Tibial artery (tissue), 4 donors: ENCODE measurements at regions not wholly inside any gene's neighbourhood (a gene's known extent, or its start where the extent isn't known, plus 50 kb on each side); places are given as distances from the start of the nearest gene placed in this dataset.

ENCODE experiments used
- DNase-seq, 2 donors: peaks; one replicate each; pipeline ENCODE4 v3.0.0-alpha.2; 2019
- H3K27ac ChIP-seq, 2 donors: fragments of 200-600 bp; sonication (generic) in 1 of 2; 1 replicate in 1 of 2; 2 replicates in 1 of 2; pipeline ENCODE4 v1.5.1; 2018 to 2019; ENCODE audit warnings: mild to moderate bottlenecking in 1 of 2
- H3K27me3 ChIP-seq, 2 donors: fragments of 200-600 bp; sonication (generic) in 1 of 2; one replicate each; pipeline versions ENCODE4 v1.5.1 to v1.6.0; 2016 to 2019
- H3K36me3 ChIP-seq, 3 donors: fragments of 200-600 bp; sonication (generic) in 2 of 3; one replicate each; pipeline ENCODE4 v1.5.1; 2016 to 2019; ENCODE audit warnings: mild to moderate bottlenecking in 2 of 3
- H3K4me1 ChIP-seq, 4 donors: fragments of 200-600 bp; sonication (generic) in 2 of 4; 1 replicate in 3 of 4; 2 replicates in 1 of 4; pipeline ENCODE4 v1.5.1; 2016 to 2019
- H3K4me3 ChIP-seq, 2 donors: fragments of 200-600 bp; sonication (generic) in 1 of 2; 1 replicate in 1 of 2; 2 replicates in 1 of 2; pipeline ENCODE4 v1.5.1; 2018 to 2019; ENCODE audit warnings: mild to moderate bottlenecking in 2 of 2
- H3K9me3 ChIP-seq, 3 donors: fragments of 200-600 bp; sonication (generic) in 1 of 3; one replicate each; pipeline ENCODE4 v1.5.1; 2016 to 2019
- intact Hi-C: fragments of 100-400 bp; cut with DNase I; formaldehyde crosslinking; loops from one replicate; pipeline ENCODE4 v1.15.0; 2023; ENCODE audit warnings: low total_unique reads
- TF ChIP-seq, protein P1 (sequence below), 2 experiments: fragments of 200-600 bp in 1 of 2; fragments of 450-650 bp in 1 of 2; IDR thresholded peaks; one replicate each; pipeline ENCODE4 v1.5.1; 2017 to 2019; ENCODE audit warnings: antibody characterized with exemption in 2 of 2, mild to moderate bottlenecking in 1 of 2, moderate library complexity in 1 of 2

DNA sequence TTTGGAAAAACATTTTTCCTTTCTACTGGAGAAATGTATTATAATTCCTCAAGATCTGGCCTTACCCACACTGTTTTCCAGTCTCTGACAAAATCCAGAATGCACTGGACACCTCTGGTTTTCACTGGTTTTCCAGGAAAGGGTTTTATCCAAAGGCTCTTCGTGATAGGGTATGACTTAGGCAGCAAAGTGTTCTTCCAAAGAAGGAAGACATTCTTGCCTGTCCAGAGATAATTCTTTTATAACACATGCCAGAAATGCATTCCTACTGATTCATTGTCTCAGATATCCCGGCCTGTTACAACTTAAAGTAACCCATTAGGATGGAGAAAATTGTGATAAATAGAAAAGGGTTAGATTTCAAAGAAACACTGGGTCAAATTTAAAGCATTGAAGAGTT, 2343.1 kb downstream of the PCDH7 start:
- Histone ChIP-seq H3K27me3 (no peaks in the 10 kb centered on the region), H3K27ac (no peak overlapping the region), H3K36me3 (no peaks in the 10 kb centered on the region), H3K4me3 (no peak overlapping the region), H3K9me3 (no peaks in the 10 kb centered on the region), H3K4me1 (no peaks in the 10 kb centered on the region)
- intact Hi-C loops, result no loop called here
- no peak for DNase-seq
- TF ChIP-seq, protein P1, sequence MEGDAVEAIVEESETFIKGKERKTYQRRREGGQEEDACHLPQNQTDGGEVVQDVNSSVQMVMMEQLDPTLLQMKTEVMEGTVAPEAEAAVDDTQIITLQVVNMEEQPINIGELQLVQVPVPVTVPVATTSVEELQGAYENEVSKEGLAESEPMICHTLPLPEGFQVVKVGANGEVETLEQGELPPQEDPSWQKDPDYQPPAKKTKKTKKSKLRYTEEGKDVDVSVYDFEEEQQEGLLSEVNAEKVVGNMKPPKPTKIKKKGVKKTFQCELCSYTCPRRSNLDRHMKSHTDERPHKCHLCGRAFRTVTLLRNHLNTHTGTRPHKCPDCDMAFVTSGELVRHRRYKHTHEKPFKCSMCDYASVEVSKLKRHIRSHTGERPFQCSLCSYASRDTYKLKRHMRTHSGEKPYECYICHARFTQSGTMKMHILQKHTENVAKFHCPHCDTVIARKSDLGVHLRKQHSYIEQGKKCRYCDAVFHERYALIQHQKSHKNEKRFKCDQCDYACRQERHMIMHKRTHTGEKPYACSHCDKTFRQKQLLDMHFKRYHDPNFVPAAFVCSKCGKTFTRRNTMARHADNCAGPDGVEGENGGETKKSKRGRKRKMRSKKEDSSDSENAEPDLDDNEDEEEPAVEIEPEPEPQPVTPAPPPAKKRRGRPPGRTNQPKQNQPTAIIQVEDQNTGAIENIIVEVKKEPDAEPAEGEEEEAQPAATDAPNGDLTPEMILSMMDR (IDR thresholded peaks at IDR 0.05), result no peak

DNA sequence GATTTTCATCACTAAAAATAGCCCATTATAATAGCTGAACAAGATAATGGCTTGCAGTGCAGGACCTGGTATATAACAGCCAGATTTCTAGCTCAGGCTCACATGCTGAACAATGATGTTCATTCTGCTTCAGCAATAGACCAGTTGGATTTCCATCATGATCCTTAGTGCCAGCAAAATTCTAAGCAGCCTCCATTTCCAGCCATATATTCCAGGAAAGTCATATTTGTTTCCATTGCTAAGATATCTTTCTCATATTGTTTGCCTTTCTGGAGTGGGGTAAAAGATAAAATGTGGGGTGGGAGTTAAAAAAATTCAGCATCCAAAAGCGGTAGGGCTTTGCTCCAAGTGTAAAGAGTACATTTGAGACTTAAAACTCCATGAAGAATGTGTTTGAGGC, 2344.1 kb downstream of the PCDH7 start:
- TF ChIP-seq, protein P1 (IDR thresholded peaks at IDR 0.05), result no peak
- Histone ChIP-seq H3K4me3 (no peak overlapping the region), H3K27me3 (no peaks in the 10 kb centered on the region), H3K9me3 (no peaks in the 10 kb centered on the region), H3K4me1 (no peaks in the 10 kb centered on the region), H3K36me3 (no peaks in the 10 kb centered on the region), H3K27ac (no peak overlapping the region)
- no peak for DNase-seq
- intact Hi-C loops, result no loop called here

DNA sequence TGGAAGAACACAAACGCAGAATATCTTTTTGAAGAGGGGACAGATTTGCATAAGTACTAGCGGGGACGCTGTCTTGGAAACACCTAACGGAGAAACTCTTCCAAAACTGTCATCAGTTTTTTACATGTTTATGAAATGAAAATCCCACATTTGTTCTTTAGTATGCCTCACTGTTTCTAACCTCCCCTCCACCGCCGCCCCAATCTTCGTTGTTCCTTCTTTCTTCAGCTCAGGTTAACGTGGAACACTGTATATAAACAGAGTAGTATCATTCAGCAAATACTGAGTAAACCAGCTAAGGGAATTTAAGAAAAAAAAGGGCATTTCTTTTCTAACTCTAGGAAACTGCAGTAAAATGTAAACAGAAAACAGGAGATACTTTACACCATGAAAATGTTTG, 2345.6 kb downstream of the PCDH7 start:
- intact Hi-C loops, result no loop called here
- DNase-seq, result no peak
- H3K27ac ChIP-seq, result no peak overlapping the region
- H3K4me3 ChIP-seq, result no peak overlapping the region
- TF ChIP-seq, protein P1 (IDR thresholded peaks at IDR 0.05), result no peak
- no peaks in the 10 kb centered on the region for H3K27me3 ChIP-seq
- no peaks in the 10 kb centered on the region for H3K9me3 ChIP-seq
- no peaks in the 10 kb centered on the region for H3K36me3 ChIP-seq
- H3K4me1 ChIP-seq, result no peaks in the 10 kb centered on the region

DNA sequence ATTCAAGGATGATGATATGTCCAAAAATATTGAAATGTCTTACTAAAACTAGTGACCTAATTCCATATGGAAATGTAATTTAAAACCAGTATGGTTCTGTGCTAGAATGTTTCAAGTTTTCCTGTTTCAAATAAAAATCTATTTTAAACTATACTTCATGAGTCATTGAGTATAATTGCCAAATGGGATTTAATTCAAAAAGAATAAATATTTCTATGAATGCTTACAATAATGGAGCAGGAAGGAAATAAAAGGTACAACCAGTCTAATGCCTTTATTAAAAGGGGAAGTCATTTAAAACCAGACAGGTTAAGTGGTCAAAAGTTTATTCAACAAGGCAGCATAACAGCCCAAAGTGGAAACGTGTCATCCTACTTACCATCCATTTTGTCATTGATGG, 2347.1 kb downstream of the PCDH7 start:
- H3K4me3 ChIP-seq, result no peak overlapping the region
- H3K27ac ChIP-seq, result no peak overlapping the region
- peaks cover 0 to 4% (median 0%) of the 10 kb centered on the region in 4 donors for H3K4me1 ChIP-seq
- TF ChIP-seq, protein P1 (IDR thresholded peaks at IDR 0.05), result no peak
- no peaks in the 10 kb centered on the region for H3K27me3 ChIP-seq
- intact Hi-C loops, result no loop called here
- no peaks in the 10 kb centered on the region for H3K36me3 ChIP-seq
- DNase-seq, result no peak
- no peaks in the 10 kb centered on the region for H3K9me3 ChIP-seq

DNA sequence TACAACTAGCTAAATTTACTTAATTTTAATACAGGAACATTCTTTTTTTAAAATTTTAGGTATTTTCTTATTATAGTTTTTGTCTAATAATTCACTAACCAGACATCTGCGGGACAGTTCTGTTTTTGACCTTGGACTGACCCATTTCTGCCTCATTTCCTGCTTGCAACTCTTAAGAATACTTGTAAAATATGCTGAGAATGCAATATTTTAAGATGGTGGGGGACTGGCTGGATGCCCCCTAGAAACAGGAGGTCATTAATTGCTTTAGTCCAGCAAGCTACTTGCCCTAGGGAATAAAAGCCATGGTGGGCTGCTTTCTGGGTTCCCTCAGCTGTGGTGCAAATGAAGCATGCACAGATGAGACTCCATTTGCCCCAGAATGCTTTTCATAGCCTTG, 2348.4 kb downstream of the PCDH7 start:
- H3K4me1 ChIP-seq, result peaks cover 0 to 15% (median 3%) of the 10 kb centered on the region in 4 donors
- H3K27me3 ChIP-seq, result no peaks in the 10 kb centered on the region
- H3K27ac ChIP-seq, result no peak overlapping the region
- intact Hi-C loops, result no loop called here
- no peak for DNase-seq
- TF ChIP-seq, protein P1 (IDR thresholded peaks at IDR 0.05), result no peak
- no peaks in the 10 kb centered on the region for H3K9me3 ChIP-seq
- no peak overlapping the region for H3K4me3 ChIP-seq
- no peaks in the 10 kb centered on the region for H3K36me3 ChIP-seq

DNA sequence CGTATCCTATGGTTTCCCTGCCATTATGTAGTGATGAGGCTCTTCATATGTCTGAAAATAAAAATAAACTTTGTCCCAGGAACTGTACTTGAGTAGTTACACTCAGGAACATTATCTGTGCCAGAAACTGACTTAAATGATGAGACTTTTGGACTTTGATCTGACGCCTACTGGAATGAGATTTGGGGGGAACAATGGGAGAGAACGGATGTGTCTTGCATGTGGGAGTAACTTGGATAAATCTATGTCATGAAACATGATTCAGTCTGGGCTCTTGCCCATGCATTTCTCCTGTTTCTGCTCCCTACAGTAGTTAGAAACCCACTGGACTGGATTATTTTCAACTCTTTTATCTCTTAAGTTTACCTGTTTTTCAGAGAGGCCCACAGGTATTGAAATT, 2351.4 kb downstream of the PCDH7 start:
- Histone ChIP-seq H3K9me3 (no peaks in the 10 kb centered on the region), H3K4me1 (peaks cover 0 to 18% (median 6%) of the 10 kb centered on the region in 4 donors), H3K36me3 (no peaks in the 10 kb centered on the region), H3K27me3 (no peaks in the 10 kb centered on the region), H3K4me3 (no peak overlapping the region), H3K27ac (no peak overlapping the region)
- no peak for DNase-seq
- TF ChIP-seq, protein P1 (IDR thresholded peaks at IDR 0.05), result no peak
- intact Hi-C loops, result no loop called here
